Adrenal gland (tissue), 9 donors: ENCODE measurements at regions not wholly inside any gene's neighbourhood (a gene's known extent, or its start where the extent isn't known, plus 50 kb on each side); places are given as distances from the start of the nearest gene placed in this dataset.

ENCODE experiments used
- DNase-seq, 7 donors: peaks; one replicate each; pipeline ENCODE4 v3.0.0-alpha.2; 2019 to 2020
- H3K27ac ChIP-seq, 5 donors: fragments of 200-600 bp; sonication (generic) in 4 of 5; 1 replicate in 3 of 5; 2 replicates in 2 of 5; pipeline versions ENCODE4 v1.5.1 to v1.8.0; 2016 to 2020; ENCODE audit warnings: mild to moderate bottlenecking in 1 of 5
- H3K27me3 ChIP-seq: fragments of 200-600 bp; 2 replicates; pipeline ENCODE4 v1.8.0; 2021
- H3K36me3 ChIP-seq, 2 donors: fragments of 200-600 bp; replicated peaks in 1 of 2; 1 replicate in 1 of 2; 2 replicates in 1 of 2; pipeline versions ENCODE4 v1.5.1 to v1.8.0; 2018 to 2022
- H3K4me1 ChIP-seq, 2 donors: fragments of 200-600 bp; replicated peaks in 1 of 2; 1 replicate in 1 of 2; 2 replicates in 1 of 2; pipeline versions ENCODE4 v1.5.1 to v1.8.0; 2018 to 2021
- H3K4me3 ChIP-seq, 4 donors: fragments of 200-600 bp; sonication (generic) in 3 of 4; one replicate each; pipeline ENCODE4 v1.5.1; 2016 to 2018
- H3K9me3 ChIP-seq, 3 donors: fragments of 200-600 bp; sonication (generic) in 1 of 3; replicated peaks in 1 of 3; 1 replicate in 2 of 3; 2 replicates in 1 of 3; pipeline versions ENCODE4 v1.5.1 to v1.8.0; 2016 to 2021
- POLR2A ChIP-seq, 2 donors: fragments of 450-650 bp; IDR thresholded peaks; one replicate each; pipeline ENCODE4 v1.6.1; 2017; ENCODE audit warnings: antibody characterized with exemption in 2 of 2, mild to moderate bottlenecking in 2 of 2, moderate library complexity in 1 of 2
- WGBS, 4 donors: extraction: QIAGEN DNeasy Blood & Tissue Kit in 2 of 4; methylation state at CpG; one replicate each; pipeline versions ENCODE4 v1.1.5 to v1.1.7; 2013 to 2017; 5-methylcytosine and 5-hydroxymethylcytosine counted together
- intact Hi-C, 2 donors: fragments of 100-400 bp; cut with DNase I; formaldehyde crosslinking; loops; one replicate each; pipeline versions ENCODE4 v1.14.1 to v1.15.0; 2022 to 2023
- TF ChIP-seq, protein P1 (sequence below), 6 experiments: fragments of 450-650 bp in 4 of 6; fragments of 200-600 bp in 2 of 6; sonication (generic) in 1 of 6; IDR thresholded peaks; 1 replicate in 5 of 6; 2 replicates in 1 of 6; pipeline versions ENCODE4 v1.5.1 to v1.8.0; 2016 to 2021; ENCODE audit warnings: antibody characterized with exemption in 6 of 6, mild to moderate bottlenecking in 2 of 6, moderate library complexity in 1 of 6
- donor health status: healthy with polysubstance abuse.
- donor health status: Bipolar disorder and iron deficiency.
- donor health status: DM: yes; HTN: yes; CAD: no.
- donor health status: DM: no; HTN: no; CAD: no.
- donor health status: DM: no; HTN: no; CAD: no.

DNA sequence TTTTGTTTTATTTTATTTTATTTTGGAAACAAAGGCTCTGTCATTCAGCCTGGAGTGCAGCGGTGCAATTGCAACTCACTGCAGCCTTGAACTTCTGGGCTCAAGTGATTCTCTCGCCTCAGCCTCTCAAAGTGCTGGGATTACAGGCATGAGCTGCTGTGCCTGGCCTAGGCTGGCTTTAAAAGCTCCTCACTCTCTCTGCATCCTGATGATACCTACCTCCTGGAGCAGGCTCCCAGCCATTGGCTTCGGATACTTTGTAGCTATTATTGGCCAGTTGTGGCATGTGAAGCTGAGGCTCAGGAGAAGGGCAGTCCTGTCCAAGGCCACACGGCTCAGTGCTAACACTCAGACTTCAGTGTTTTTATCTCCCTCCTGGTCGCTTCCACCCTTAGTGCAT lies 158.0 kb downstream of the SEC14L1 start:
- intact Hi-C loops: no loop called here

DNA sequence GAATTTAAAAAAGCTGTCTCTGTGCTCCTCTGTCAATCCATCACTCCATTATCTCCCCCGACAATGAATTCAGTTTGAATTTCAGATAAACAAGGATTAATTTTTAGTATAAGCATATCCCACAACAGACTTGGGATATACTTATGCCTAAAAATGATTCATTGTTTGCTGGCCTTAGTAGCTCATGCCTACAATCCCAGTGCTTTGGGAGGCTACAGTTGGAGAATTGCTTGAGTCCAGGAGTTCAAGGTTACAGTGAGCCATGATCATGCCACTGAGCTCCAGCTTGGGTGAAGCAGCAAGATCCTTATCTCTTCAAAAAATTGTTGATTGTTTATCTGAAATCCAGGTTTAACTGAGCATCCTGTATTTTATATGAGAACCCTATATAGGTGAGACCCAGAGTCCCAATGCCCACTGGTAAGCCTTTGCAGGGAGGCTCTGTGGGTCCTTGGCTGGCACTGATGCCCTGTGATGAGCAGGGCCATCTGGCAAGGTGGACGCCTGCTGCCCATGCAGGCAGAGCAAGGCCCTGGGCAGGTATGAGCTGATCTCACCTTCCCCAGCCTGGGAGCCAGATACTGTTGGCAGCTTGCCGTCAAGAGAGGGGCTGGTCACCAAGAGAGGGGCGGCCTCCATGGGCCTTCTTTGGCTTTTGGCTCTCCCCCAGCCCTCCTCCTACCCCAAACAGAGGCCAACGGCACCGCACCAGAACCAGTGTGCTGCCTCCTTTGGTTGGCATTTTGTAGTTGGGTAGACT lies 158.7 kb downstream of the SEC14L1 start:
- Histone ChIP-seq H3K9me3 (no peaks in the 10 kb centered on the region), H3K36me3 (no peaks in the 10 kb centered on the region), H3K27ac (no peak overlapping the region), H3K27me3 (no peaks in the 10 kb centered on the region), H3K4me1 (no peaks in the 10 kb centered on the region), H3K4me3 (no peak overlapping the region)
- TF ChIP-seq POLR2A (IDR thresholded peaks at IDR 0.05): no peak
- TF ChIP-seq, protein P1, sequence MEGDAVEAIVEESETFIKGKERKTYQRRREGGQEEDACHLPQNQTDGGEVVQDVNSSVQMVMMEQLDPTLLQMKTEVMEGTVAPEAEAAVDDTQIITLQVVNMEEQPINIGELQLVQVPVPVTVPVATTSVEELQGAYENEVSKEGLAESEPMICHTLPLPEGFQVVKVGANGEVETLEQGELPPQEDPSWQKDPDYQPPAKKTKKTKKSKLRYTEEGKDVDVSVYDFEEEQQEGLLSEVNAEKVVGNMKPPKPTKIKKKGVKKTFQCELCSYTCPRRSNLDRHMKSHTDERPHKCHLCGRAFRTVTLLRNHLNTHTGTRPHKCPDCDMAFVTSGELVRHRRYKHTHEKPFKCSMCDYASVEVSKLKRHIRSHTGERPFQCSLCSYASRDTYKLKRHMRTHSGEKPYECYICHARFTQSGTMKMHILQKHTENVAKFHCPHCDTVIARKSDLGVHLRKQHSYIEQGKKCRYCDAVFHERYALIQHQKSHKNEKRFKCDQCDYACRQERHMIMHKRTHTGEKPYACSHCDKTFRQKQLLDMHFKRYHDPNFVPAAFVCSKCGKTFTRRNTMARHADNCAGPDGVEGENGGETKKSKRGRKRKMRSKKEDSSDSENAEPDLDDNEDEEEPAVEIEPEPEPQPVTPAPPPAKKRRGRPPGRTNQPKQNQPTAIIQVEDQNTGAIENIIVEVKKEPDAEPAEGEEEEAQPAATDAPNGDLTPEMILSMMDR (IDR thresholded peaks at IDR 0.05): no peak
- 89 to 97% (median 93%) methylated on average over 3 to 6 of the region's 6 CpGs for WGBS, 4 donors
- DNase-seq: no peak
- intact Hi-C loops: no loop called here

More for the DNA sequence above, 158.0 kb downstream of the SEC14L1 start:
- no peaks in the 10 kb centered on the region for H3K4me1 ChIP-seq
- H3K4me3 ChIP-seq: no peak overlapping the region
- H3K36me3 ChIP-seq: no peaks in the 10 kb centered on the region
- H3K27me3 ChIP-seq: no peaks in the 10 kb centered on the region
- 86 to 94% (median 93%) methylated on average over 5 of the region's 5 CpGs for WGBS, 4 donors
- no peaks in the 10 kb centered on the region for H3K9me3 ChIP-seq
- no peak for TF ChIP-seq POLR2A (IDR thresholded peaks at IDR 0.05)
- TF ChIP-seq, protein P1 (IDR thresholded peaks at IDR 0.05): no peak
- DNase-seq: no peak
- no peak overlapping the region for H3K27ac ChIP-seq

GRCh38 chr17:77300016-77300686 lies 159.4 kb downstream of the SEC14L1 start:
- H3K27ac ChIP-seq: no peak overlapping the region
- no peak for DNase-seq
- 62 to 71% (median 67%) methylated on average over 4 of the region's 4 CpGs for WGBS, 4 donors
- intact Hi-C loops: no loop called here
- no peaks in the 10 kb centered on the region for H3K36me3 ChIP-seq
- no peaks in the 10 kb centered on the region for H3K9me3 ChIP-seq
- no peak overlapping the region for H3K4me3 ChIP-seq
- H3K4me1 ChIP-seq: no peaks in the 10 kb centered on the region
- TF ChIP-seq, protein P1 (IDR thresholded peaks at IDR 0.05): no peak
- TF ChIP-seq POLR2A (IDR thresholded peaks at IDR 0.05): no peak
- H3K27me3 ChIP-seq: no peaks in the 10 kb centered on the region

DNA sequence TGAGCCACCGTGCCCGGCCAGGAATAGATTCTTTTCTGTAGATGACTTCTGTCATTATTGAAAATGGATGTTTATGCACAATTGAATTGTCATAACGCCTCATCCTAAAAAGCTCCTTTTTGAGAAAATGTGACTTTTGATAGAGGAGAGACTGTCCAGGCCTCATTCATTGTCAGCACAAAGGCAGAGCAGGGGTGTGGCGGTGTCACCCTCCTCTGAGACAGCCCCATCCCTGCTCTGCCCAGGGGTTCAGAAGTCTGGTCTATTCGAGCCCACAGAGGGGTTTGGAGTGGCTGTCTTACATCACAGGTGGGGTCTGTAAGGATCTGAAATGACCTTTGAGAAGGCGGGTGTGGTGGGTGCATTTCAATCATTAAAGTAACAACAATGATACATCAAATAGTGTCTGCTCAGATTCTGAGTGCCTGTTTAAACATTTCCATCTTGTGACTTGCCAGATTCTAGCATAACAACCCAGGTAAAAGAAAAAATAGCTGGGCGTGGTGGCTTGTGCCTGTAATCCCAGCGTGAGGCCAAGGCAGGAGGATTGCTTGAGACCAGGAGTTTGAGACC lies 161.0 kb downstream of the SEC14L1 start:
- WGBS, 4 donors: 91 to 95% (median 92%) methylated on average over 8 of the region's 8 CpGs
- intact Hi-C loops: no loop called here
- no peak overlapping the region for H3K27ac ChIP-seq
- no peaks in the 10 kb centered on the region for H3K9me3 ChIP-seq
- no peaks in the 10 kb centered on the region for H3K27me3 ChIP-seq
- no peak for TF ChIP-seq POLR2A (IDR thresholded peaks at IDR 0.05)
- TF ChIP-seq, protein P1 (IDR thresholded peaks at IDR 0.05): no peak
- no peaks in the 10 kb centered on the region for H3K4me1 ChIP-seq
- H3K36me3 ChIP-seq: no peaks in the 10 kb centered on the region
- DNase-seq: no peak
- no peak overlapping the region for H3K4me3 ChIP-seq
